ENCODE measurements at regions not wholly inside any gene's neighbourhood (a gene's known extent, or its start where the extent isn't known, plus 50 kb on each side); places are given as distances from the start of the nearest gene placed in this dataset.

- no peak for DNase-seq
- TF ChIP-seq POLR2A (IDR thresholded peaks at IDR 0.05): no peak
- TF ChIP-seq, protein P1, sequence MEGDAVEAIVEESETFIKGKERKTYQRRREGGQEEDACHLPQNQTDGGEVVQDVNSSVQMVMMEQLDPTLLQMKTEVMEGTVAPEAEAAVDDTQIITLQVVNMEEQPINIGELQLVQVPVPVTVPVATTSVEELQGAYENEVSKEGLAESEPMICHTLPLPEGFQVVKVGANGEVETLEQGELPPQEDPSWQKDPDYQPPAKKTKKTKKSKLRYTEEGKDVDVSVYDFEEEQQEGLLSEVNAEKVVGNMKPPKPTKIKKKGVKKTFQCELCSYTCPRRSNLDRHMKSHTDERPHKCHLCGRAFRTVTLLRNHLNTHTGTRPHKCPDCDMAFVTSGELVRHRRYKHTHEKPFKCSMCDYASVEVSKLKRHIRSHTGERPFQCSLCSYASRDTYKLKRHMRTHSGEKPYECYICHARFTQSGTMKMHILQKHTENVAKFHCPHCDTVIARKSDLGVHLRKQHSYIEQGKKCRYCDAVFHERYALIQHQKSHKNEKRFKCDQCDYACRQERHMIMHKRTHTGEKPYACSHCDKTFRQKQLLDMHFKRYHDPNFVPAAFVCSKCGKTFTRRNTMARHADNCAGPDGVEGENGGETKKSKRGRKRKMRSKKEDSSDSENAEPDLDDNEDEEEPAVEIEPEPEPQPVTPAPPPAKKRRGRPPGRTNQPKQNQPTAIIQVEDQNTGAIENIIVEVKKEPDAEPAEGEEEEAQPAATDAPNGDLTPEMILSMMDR (IDR thresholded peaks at IDR 0.05): no peak
- Histone ChIP-seq H3K4me1 (no peaks in the 10 kb centered on the region), H3K27ac (no peak overlapping the region), H3K27me3 (no peaks in the 10 kb centered on the region), H3K9me3 (no peaks in the 10 kb centered on the region), H3K36me3 (no peaks in the 10 kb centered on the region), H3K4me3 (no peak overlapping the region)
These were observed 281.0 kb upstream of the DAB1 start for GRCh38 chr1:57704811-57705210.

DNA sequence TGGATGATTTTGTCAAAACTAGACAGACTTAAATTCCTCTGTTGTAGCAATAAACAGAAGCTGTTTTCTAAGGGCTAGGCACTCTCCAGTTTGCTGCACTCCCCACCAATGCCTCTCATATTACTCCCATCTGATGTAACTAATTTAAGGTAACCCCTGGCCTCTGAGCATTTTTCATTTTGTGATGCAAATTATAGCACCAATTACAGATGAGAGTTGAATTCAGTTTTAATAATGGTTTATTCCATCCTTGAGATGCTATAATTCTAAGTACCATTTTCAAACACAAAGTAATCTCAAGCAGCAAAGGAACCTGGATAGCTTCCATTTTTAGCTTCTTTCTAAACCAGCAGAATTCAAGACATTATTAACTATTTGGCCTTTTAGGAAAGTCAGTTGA lies 280.4 kb upstream of the DAB1 start:
- H3K4me3 ChIP-seq: no peak overlapping the region
- H3K36me3 ChIP-seq: no peaks in the 10 kb centered on the region
- TF ChIP-seq POLR2A (IDR thresholded peaks at IDR 0.05): no peak
- DNase-seq: no peak
- H3K4me1 ChIP-seq: no peaks in the 10 kb centered on the region
- H3K27ac ChIP-seq: no peak overlapping the region
- H3K9me3 ChIP-seq: no peaks in the 10 kb centered on the region
- no peaks in the 10 kb centered on the region for H3K27me3 ChIP-seq

GRCh38 chr1:57696904-57697303 lies 273.0 kb upstream of the DAB1 start:
- H3K9me3 ChIP-seq: peaks cover 0 to 8% (median 0%) of the 10 kb centered on the region in 4 donors
- DNase-seq: no peak
- no peaks in the 10 kb centered on the region for H3K36me3 ChIP-seq
- no peak overlapping the region for H3K27ac ChIP-seq
- H3K4me3 ChIP-seq: no peak overlapping the region
- no peaks in the 10 kb centered on the region for H3K4me1 ChIP-seq
- no peaks in the 10 kb centered on the region for H3K27me3 ChIP-seq
- TF ChIP-seq, protein P1 (IDR thresholded peaks at IDR 0.05): no peak

DNA sequence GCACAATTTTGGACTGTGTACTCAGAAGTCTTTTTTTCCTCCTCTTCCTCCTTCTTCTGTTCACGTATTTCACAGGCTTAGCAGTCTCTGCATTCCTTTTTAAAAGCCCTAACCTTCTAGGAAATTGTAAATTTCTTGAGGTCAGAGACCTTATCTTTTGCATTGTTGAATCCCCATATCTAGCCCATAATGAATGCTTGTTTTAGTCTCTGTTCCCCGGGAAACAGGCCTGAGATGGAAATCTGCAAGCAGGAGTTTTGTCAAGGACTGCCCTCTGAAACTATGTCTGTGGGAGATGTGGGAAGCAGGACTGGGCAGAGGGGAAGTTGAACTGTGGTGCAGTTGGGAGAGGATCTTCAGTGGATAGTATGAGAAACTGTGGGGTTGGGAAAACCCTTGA lies 272.2 kb upstream of the DAB1 start:
- Histone ChIP-seq H3K4me3 (no peak overlapping the region), H3K9me3 (peaks cover 0 to 8% (median 0%) of the 10 kb centered on the region in 4 donors), H3K4me1 (no peaks in the 10 kb centered on the region), H3K27ac (no peak overlapping the region), H3K27me3 (no peaks in the 10 kb centered on the region), H3K36me3 (no peaks in the 10 kb centered on the region)
- TF ChIP-seq, protein P1 (IDR thresholded peaks at IDR 0.05): no peak
- no peak for TF ChIP-seq POLR2A (IDR thresholded peaks at IDR 0.05)
- DNase-seq: no peak

- TF ChIP-seq POLR2A (IDR thresholded peaks at IDR 0.05): no peak
- TF ChIP-seq, protein P1 (IDR thresholded peaks at IDR 0.05): no peak
- no peaks in the 10 kb centered on the region for H3K4me1 ChIP-seq
- no peaks in the 10 kb centered on the region for H3K9me3 ChIP-seq
- no peak for DNase-seq
- H3K4me3 ChIP-seq: no peak overlapping the region
- no peaks in the 10 kb centered on the region for H3K36me3 ChIP-seq
- H3K27ac ChIP-seq: no peak overlapping the region
- no peaks in the 10 kb centered on the region for H3K27me3 ChIP-seq
These were observed 262.4 kb upstream of the DAB1 start for GRCh38 chr1:57686306-57686705.

- no peak for TF ChIP-seq POLR2A (IDR thresholded peaks at IDR 0.05)
- TF ChIP-seq, protein P1 (IDR thresholded peaks at IDR 0.05): no peak
- H3K9me3 ChIP-seq: no peaks in the 10 kb centered on the region
- DNase-seq: no peak
- no peak overlapping the region for H3K27ac ChIP-seq
- H3K27me3 ChIP-seq: no peaks in the 10 kb centered on the region
- no peaks in the 10 kb centered on the region for H3K36me3 ChIP-seq
- H3K4me3 ChIP-seq: no peak overlapping the region
- H3K4me1 ChIP-seq: no peaks in the 10 kb centered on the region
These were observed 259.4 kb upstream of the DAB1 start for GRCh38 chr1:57683037-57683942.

Measured in Peyer's patch (tissue), 4 donors.